ENCODE measurements at regions not wholly inside any gene's neighbourhood (a gene's known extent, or its start where the extent isn't known, plus 50 kb on each side); places are given as distances from the start of the nearest gene placed in this dataset.
"Not testable (repeated sequence)": the region's sequence is repeated elsewhere in the genome, so short reads cannot be mapped to it uniquely, and the experiment has no call there.

GRCh38 chr6:120498711-120499110 is 835.6 kb downstream of the TBC1D32 start:
- DNase-seq, result no peak

- no peak for DNase-seq
Observed at GRCh38 chr6:120496661-120497060, 837.6 kb downstream of the TBC1D32 start.

- DNase-seq, result no peak
Observed at GRCh38 chr6:120493505-120493904, 840.8 kb downstream of the TBC1D32 start.

- no peak for DNase-seq
Observed at GRCh38 chr6:120489941-120490340, 844.3 kb downstream of the TBC1D32 start.

GRCh38 chr6:120484146-120484545 is 850.1 kb downstream of the TBC1D32 start:
- no peak for DNase-seq

GRCh38 chr6:120478650-120479049 is 855.6 kb downstream of the TBC1D32 start:
- DNase-seq, result no peak

- DNase-seq, result no peak
Observed at GRCh38 chr6:120473804-120474203, 860.5 kb downstream of the TBC1D32 start.

- no peak for DNase-seq
Observed at GRCh38 chr6:120468486-120468885, 865.8 kb downstream of the TBC1D32 start.

- no peak for DNase-seq
Observed at GRCh38 chr6:120451508-120451907, 882.8 kb downstream of the TBC1D32 start.

GRCh38 chr6:120447605-120448004 is 886.7 kb downstream of the TBC1D32 start:
- no peak for DNase-seq

- DNase-seq, result not testable (repeated sequence)
Observed at GRCh38 chr6:120432840-120433239, 901.4 kb downstream of the TBC1D32 start.

- no peak for DNase-seq
Observed at GRCh38 chr6:120431841-120432240, 902.4 kb downstream of the TBC1D32 start.

GRCh38 chr6:120411394-120411793 is 922.9 kb downstream of the TBC1D32 start:
- no peak for DNase-seq

GRCh38 chr6:120410586-120410985 is 923.7 kb downstream of the TBC1D32 start:
- no peak for DNase-seq

GRCh38 chr6:120407696-120408095 is 926.6 kb downstream of the TBC1D32 start:
- no peak for DNase-seq

- DNase-seq, result no peak
Observed at GRCh38 chr6:120405947-120406346, 928.3 kb downstream of the TBC1D32 start.

- no peak for DNase-seq
Observed at GRCh38 chr6:120395784-120396183, 938.5 kb downstream of the TBC1D32 start.

GRCh38 chr6:120395330-120395729 is 939.0 kb downstream of the TBC1D32 start:
- no peak for DNase-seq

GRCh38 chr6:120392941-120393340 is 941.3 kb downstream of the TBC1D32 start:
- DNase-seq, result no peak

GRCh38 chr6:120384671-120385070 is 949.6 kb downstream of the TBC1D32 start:
- no peak for DNase-seq

GRCh38 chr6:120383681-120384080 is 950.6 kb downstream of the TBC1D32 start:
- DNase-seq, result no peak

GRCh38 chr6:120378582-120379220 is 955.6 kb downstream of the TBC1D32 start:
- no peak for DNase-seq

GRCh38 chr6:120373185-120373584 is 961.1 kb downstream of the TBC1D32 start:
- no peak for DNase-seq

GRCh38 chr6:120363429-120363828 is 970.9 kb downstream of the TBC1D32 start:
- no peak for DNase-seq
